ENCODE measurements at regions not wholly inside any gene's neighbourhood (a gene's known extent, or its start where the extent isn't known, plus 50 kb on each side); places are given as distances from the start of the nearest gene placed in this dataset.
"Not testable (repeated sequence)": the region's sequence is repeated elsewhere in the genome, so short reads cannot be mapped to it uniquely, and the experiment has no call there.

- not testable (repeated sequence) for DNase-seq
Measured at GRCh38 chr10:131823601-131824099, 77.2 kb upstream of the PPP2R2D start.

DNA sequence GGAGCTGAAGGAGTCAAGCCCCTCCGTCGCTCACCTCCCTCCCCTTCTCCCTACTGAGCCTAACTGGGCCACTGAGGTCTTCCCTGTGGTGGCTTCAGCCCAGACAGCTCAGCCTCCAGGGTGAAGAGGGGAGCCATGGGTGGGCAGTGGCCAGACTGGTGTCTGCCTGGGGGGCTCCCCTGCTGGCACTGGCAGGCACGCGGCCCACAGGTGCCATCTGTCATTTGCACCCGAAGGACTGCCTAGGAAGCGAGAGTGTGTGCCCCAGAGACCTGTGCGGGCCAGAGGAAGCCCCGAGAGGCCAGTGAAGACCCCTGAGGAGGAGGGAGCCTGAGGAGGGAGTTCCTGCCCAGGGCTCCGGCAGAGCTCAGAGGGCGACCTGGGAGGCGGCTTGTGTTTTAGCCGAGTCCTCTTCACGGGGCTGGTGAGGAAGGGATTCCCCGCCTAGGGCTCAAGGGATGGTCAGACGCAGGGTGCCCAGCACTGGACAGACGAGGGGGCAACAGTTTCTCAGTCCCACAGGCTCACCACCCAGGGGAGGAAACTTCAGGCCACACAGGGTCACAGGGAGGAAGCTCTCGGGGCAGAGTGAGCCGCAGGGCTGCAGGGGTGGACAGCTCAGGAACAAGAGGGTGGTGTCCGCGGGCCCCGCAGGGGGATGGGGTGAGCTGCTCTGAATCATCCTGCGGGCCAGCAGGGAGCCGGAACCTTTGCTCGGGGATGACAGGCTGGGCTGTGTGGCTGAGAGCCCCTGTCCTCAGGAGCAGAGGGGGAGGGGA lies 76.2 kb upstream of the PPP2R2D start:
- no peak for DNase-seq

DNA sequence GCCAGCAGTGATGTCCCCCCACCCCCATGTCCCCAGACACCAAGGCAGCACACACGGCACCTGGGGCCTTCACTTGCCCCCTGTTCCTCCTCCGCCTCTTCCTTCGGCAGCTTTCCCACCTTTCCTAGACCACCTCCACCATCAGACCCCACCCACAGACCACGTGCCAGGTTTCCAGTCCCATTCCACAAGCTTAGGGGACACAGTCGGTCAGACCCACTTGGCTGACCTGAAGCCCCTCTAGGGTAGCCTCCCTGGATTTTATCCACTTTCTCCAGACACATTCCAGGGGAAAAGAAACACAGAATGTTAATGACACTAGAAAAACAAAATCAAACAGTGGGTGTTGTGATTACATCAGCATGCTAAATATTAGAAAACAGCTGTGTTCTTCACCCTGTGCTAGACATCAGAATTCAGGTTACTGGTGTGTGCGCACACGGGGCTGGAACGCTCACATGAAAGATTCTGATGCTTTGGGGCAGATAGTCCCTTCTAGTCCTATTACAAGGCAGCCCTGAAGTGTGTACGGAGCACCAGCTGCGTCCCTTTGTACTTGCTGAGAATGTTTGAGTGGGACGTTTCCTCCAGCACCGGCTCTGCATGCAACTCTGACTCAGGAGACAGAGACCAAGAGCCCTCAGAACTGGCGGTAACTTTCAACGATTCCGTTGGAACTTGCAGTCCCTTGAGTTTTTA lies 75.5 kb upstream of the PPP2R2D start:
- no peak for DNase-seq

DNA sequence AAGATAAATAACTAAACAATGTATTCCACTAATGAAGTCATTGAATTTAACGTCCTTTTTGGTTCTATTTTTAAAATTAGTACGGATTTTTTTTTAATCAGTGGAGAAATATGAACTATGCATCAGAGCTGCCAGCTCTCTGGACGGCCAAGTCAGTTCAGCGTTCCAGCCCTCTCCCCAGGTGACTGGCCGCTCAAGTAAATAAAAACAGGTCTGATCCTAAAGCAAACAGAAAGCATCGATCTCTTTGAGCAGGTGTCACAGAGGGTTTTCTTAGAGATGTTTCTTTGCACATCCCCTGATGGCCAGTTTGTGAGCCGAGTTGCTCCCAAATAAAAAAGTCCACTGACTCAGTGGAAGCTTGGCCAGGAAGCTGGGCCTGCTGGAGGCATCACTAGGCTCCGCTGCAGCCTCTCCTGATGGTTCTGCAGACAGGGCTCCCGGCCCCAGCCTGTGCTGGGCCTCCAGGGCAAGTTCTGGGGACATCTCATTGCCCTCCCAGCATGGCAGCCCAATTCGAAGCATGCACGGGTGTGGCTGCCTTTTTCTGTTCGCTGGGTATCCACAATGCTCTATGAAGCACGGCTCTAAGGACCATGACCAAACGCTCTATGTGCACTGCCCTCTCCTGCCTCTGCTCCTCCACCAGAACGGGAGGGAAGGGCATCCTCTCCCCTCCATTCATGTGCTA lies 74.7 kb upstream of the PPP2R2D start:
- DNase-seq, result no peak

GRCh38 chr10:131829156-131829930 lies 71.5 kb upstream of the PPP2R2D start:
- no peak for DNase-seq

- no peak for DNase-seq
Measured at GRCh38 chr10:131830446-131831130, 70.2 kb upstream of the PPP2R2D start.

DNA sequence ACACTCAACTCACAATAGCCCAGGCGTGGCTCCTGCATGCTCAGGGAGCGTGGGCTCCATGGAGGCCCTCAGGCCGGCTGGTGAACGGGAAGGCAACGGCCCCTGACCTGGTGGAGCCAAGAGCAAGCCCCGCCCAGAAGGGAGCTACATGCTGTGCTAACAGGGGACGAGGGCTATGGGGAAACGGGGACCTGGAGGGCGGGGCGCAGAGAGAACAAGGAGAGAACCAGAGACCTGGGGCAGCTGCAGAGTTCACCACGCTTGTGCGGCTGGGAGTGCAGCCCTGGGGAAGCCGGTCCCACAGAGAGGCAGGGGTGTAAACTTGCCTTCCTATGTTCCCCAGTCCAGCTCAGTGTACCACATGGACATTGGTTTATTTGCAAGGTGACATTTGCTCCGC lies 69.2 kb upstream of the PPP2R2D start:
- no peak for DNase-seq

- no peak for DNase-seq
Measured at GRCh38 chr10:131832056-131832685, 68.6 kb upstream of the PPP2R2D start.

- DNase-seq, result no peak
Measured at GRCh38 chr10:131833013-131833412, 67.8 kb upstream of the PPP2R2D start.

GRCh38 chr10:131833446-131834080 lies 67.2 kb upstream of the PPP2R2D start:
- no peak for DNase-seq

GRCh38 chr10:131834152-131834810 lies 66.5 kb upstream of the PPP2R2D start:
- no peak for DNase-seq

- DNase-seq, result no peak
Measured at GRCh38 chr10:131838966-131839742, 61.7 kb upstream of the PPP2R2D start.

GRCh38 chr10:131839880-131840787 lies 60.7 kb upstream of the PPP2R2D start:
- not testable (repeated sequence) for DNase-seq

DNA sequence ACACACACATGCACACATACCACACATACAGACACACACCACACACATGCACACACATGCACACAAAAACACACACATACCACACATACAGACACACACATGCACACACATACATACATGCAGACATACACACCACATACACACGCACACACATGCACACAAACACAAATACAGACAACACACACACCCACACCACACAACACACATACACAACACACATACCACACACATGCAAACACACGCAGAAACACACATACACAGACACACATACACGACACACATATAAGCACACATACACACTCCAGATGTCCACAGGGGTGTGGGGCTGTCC lies 60.1 kb upstream of the PPP2R2D start:
- no peak for DNase-seq

- no peak for DNase-seq
Measured at GRCh38 chr10:131841131-131841660, 59.6 kb upstream of the PPP2R2D start.

- no peak for DNase-seq
Measured at GRCh38 chr10:131841661-131842139, 59.1 kb upstream of the PPP2R2D start.

GRCh38 chr10:131842351-131843088 lies 58.3 kb upstream of the PPP2R2D start:
- DNase-seq, result no peak
